Medulla oblongata (tissue), 1 donor: ENCODE measurements at regions not wholly inside any gene's neighbourhood (a gene's known extent, or its start where the extent isn't known, plus 50 kb on each side); places are given as distances from the start of the nearest gene placed in this dataset.

Source experiments
- DNase-seq: peaks from one replicate; pipeline ENCODE4 v3.0.0-alpha.2; 2015; ENCODE audit errors: extremely low spot score

DNA sequence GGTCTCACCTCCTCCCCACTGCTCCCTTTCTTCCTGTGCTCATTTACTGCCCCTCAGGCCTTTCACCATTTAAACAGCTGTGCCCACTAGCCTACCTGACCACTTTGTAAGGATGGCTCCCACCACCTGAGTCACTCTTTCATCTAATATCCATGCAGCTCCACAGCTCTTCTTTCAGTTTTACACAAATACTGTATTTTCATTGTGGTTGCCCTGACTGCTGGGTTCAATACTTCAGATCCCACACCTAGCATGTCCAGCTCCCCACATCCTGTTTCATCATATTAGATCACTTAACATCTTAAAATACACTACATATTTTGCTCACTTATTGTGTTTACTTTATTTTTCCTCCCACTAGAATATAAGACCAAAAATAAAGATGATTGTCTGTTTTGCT, 1110.6 kb downstream of the TSN start:
- DNase-seq, result no peak

DNA sequence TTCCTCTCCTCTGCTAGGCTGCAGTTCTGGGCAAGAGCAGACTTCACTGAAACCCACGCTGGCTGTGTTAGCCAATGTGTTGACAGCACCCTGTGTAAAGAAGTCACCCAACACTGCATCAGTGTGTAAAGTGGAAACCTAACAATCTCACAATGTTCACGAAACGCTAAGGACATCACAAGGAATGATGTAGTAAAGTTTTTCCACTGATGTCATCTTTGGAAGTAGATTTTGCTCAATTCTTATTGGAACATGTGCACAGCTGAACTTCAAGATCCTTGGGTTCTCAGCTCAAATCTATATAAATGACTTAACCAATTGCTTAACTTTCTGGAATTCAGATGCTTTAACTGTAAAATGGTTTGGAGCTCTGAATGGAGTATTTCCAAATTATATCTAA, 1112.5 kb downstream of the TSN start:
- DNase-seq, result no peak

- DNase-seq, result no peak
Measured at GRCh38 chr2:122868646-122869275, 1113.3 kb downstream of the TSN start.

- DNase-seq, result no peak
Measured at GRCh38 chr2:122873951-122874350, 1118.5 kb downstream of the TSN start.

- no peak for DNase-seq
Measured at GRCh38 chr2:122875091-122875865, 1119.8 kb downstream of the TSN start.

DNA sequence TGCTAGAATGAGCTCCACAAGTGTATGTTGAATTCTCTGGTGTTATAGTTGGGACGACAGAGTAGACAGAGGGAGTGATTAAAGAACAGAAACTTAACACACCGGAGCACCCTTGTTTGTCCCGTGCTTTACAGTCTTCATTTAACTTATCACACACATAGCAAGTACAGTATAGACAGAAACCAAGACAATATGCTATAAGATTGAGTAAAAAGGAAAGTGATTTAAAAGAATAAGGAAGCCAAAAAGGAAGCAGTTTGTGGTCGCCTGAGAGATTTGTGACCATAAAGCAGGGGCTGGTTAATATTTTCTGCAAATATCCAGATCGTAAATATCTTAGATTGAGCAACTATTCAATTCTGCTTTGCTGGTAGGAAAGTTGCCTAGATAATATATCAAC, 1128.4 kb downstream of the TSN start:
- no peak for DNase-seq

DNA sequence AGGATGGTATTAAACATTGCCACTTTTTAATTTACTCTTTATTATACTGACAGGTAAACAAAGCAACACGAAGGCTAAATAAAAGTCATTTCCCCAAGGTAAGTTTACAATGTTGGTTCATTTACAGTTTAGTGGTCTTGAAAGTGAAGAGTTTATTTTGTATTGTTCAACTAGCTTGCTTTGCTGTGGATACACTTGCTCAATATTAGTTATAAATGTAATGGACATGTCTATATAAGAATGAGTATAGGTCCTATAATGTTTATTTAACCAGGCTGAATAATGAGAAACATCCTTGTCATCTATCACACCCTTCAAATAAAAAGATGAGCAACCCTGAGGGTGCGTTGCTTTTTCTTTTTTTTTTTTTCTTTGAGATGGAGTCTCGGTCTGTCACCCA, 1129.4 kb downstream of the TSN start:
- DNase-seq, result no peak

- no peak for DNase-seq
Measured at GRCh38 chr2:122885436-122885835, 1130.0 kb downstream of the TSN start.

- no peak for DNase-seq
Measured at GRCh38 chr2:122886479-122887145, 1131.2 kb downstream of the TSN start.

DNA sequence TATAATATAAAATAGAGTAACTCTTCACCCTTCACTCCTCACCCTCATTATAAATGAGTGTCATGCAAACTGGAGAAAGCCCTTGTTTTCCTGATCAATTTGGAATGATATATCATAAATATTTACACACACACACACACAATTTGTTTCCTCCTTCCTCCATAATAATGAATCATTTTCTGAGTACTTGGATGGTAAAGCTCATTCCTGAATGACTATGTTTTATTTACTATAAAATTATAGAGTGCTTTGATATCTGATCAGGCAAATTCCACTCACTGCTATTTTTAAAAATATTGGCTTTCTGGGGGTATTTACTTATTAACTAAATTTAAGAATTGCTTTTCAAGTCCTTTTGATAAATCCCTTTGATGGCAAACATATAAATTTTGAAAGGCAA, 1125.5 kb upstream of the CNTNAP5 start:
- no peak for DNase-seq

GRCh38 chr2:122905431-122905830, 1119.7 kb upstream of the CNTNAP5 start:
- no peak for DNase-seq

DNA sequence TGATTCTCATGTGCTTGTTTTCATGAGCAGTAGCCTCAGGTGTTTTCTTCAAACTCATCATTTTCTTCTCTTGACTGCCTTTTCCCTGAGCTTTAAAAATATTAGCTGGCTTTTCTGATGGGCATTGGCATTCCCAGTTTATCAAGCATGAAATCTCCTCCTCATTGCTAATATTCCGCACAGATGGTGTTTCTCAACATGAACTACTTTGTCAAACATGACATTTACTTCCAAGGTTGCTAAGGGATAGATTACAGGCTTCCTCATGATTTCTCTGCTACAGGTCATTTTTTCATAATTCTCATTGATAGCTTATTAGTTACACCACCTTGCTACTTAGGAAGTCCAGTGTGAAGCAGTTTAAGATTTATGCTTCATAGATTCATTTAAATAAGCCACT, 1116.9 kb upstream of the CNTNAP5 start:
- no peak for DNase-seq

DNA sequence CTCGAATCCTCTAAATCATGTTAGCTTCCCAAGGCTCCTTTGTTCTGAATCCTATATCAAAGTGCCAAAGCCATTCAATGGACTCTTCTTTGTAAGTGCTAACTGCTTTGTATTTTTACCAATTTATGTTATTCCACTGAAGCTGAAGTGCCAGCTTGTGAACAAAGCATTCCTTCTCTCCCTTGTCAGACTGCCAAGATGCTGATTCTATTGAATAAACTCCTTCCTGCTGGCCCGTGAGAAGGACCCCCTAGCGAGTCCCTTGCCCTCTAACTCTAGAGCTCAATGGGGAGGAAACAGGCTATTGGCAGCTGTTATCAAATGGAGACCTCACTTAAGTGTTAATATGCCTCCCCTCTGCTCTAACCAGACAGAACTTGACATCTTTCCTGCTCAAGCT, 1097.9 kb upstream of the CNTNAP5 start:
- DNase-seq, result peak; percentile 78

- DNase-seq, result peak; percentile 18
Measured at GRCh38 chr2:122927710-122928557, 1097.2 kb upstream of the CNTNAP5 start.

DNA sequence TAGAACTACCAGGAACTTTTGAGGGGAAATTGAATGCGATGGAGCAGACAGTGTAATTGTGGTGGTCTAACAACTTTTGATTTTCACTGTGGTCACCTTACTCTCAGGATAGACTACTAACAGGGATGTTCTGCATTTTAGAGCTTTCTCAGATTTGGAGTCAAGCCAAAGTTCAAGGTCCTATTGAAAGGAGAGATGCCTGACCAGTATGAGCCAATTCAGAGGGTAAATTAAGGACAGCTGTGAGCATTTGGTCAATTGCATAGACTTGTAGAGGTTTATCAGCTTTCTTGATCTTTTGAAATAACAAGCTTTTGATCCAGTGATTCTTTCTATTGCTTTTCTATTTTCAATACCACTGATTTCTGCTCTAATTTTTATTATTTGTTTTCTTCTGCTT, 1095.7 kb upstream of the CNTNAP5 start:
- DNase-seq, result no peak

DNA sequence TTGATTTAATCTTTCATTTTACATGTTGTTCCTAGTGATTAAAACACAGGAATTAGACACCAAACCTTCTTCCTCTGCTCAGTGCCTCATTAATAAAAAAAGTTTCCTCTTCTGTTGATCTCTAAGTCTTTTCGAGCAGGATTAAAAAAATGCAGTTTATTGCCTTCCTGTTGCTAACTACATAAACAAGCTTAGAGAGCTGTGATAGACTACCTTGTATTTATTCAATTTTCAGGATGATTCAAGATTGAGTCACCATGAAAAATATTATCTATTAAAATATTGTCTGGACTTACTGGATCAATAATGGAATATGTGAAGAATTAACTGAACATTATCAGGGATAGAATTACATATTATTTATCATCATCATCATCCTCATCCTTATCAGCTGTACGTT, 1089.6 kb upstream of the CNTNAP5 start:
- DNase-seq, result no peak

- no peak for DNase-seq
Measured at GRCh38 chr2:122939796-122940195, 1085.3 kb upstream of the CNTNAP5 start.

DNA sequence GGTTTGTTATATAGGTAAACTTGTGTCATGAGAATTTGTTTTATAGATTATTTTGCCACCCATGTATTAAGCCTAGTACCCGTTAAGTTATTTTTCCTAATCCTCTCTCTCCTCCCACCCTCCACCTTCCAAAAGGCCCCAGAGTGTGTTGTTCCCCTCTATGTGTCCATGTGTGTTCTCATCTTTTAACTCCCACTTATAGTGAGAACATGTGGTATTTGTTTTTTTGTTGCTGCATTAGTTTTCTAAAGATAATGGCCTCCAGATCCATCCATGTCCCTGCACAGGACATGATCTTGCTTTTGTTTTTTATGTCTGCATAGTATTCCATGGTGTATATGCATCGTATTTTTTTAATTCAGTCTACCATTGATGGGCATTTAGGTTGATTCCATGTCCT, 1075.6 kb upstream of the CNTNAP5 start:
- DNase-seq, result no peak

DNA sequence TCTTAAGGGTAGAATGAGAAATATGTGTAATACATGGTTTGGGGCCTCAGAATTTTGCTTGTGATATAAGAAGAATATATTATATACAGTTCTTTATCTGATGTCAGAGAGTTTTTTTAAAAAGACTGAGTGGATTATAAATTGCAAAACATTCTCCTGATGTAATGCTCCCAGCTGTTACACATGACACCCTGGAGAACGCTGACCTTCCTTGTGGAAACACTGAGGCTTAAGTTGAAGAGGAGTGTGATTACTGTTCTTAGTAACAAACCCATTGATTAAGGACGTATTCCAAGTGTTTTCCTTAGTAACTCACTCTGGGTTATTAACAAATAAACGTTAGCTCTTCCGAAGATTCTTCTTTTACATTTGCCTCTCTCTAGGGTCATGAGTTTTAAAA, 1069.3 kb upstream of the CNTNAP5 start:
- no peak for DNase-seq

DNA sequence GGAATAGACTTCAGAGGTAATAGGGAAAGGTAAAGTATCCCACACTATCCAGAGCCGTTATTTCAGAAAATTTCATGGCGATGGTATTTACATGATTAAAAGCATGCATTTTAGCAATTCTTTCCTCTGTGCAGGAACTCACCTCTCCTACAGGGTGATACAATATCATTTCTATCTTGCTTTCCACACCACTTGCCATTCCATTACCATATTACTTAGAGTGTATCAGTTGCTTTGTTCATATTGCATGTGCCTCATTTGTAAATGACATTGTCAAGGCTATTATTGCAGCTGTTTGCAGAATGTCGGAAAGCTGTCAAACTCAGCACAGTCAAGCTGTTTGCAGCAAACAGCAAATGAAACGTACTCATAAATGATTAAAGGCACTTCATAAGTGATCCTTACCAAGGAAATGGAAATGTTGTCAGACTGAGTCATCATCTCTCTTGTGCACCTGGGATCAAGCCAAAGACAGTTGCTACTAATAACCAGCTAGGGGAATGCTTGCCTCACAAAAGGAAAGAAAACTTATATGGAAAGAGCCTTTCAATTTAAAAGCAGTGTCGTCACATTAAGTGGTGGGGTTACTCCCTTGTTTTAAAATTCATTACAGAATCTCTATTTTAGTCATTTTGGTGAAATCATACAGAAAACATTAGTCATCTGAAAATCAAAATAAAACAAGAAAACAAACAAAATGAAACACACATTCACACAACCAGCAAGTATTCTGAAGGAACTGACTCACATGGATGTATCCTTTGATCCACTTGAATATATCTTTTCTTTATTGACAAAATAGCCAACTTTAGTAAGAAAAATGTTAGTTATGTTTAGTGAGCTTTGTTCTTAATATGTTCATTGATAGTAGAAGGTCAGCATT, 1064.1 kb upstream of the CNTNAP5 start:
- no peak for DNase-seq

GRCh38 chr2:122966461-122966860, 1058.6 kb upstream of the CNTNAP5 start:
- no peak for DNase-seq
